ENCODE measurements at regions not wholly inside any gene's neighbourhood (a gene's known extent, or its start where the extent isn't known, plus 50 kb on each side); places are given as distances from the start of the nearest gene placed in this dataset.

DNA sequence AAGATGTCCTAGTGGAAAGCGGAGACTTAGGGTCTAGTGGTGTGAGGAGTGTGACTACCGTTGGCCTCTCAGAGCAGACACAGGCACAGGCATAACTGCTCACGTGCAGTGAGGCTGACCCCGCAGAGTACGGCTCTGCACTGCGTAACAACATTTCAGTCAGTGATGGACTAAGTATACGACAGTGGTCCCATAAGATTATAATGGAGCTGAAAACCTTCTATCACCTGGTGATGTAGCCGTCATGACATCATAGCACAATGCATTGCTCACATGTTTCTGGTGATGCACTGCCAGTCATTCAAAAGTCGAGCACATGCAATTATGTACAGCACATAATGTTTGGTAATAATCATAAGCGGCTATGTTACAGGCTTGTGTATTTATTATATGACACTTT, 179.6 kb downstream of the VAPA start:
- Histone ChIP-seq H3K9me3 (ENCODE audit: low read depth) (no peaks in the 10 kb centered on the region), H3K27me3 (no peaks in the 10 kb centered on the region), H3K4me3 (no peak overlapping the region), H3K27ac (no peak overlapping the region), H3K36me3 (no peaks in the 10 kb centered on the region), H3K4me1 (ENCODE audit: low read depth) (peaks cover 12% of the 10 kb centered on the region)
- DNase-seq (ENCODE audit: low read depth in 1 of 2, low spot score in 1 of 2), result no peak
- TF ChIP-seq CTCF (IDR thresholded peaks at IDR 0.05; ENCODE audit: low read depth, low read length), result no peak

GRCh38 chr18:10094154-10094553, 180.3 kb downstream of the VAPA start:
- Histone ChIP-seq H3K4me1 (ENCODE audit: low read depth) (peaks cover 12% of the 10 kb centered on the region), H3K27me3 (no peaks in the 10 kb centered on the region), H3K4me3 (no peak overlapping the region), H3K36me3 (no peaks in the 10 kb centered on the region), H3K27ac (no peak overlapping the region), H3K9me3 (ENCODE audit: low read depth) (no peaks in the 10 kb centered on the region)
- DNase-seq (ENCODE audit: low read depth in 1 of 2, low spot score in 1 of 2), result no peak
- TF ChIP-seq CTCF (IDR thresholded peaks at IDR 0.05; ENCODE audit: low read depth, low read length), result no peak

DNA sequence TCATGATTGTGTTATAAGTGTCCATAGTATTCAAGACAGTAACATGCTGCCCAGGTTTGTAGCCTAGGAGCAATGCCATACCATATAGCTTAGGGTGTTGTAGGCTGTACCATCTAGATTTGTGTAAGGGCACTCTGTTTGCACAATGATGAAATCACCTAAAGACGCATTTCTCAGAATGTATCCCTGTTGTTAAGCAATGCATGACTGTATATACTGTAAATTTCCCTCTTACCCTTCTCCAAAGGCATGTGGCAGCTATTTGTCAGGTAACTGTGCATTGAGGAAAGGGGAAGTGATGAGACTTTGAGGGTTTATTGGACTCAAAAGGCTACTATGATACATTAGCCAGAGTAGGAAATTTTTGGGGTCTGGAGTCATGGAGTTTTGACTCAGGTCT, 180.8 kb downstream of the VAPA start:
- no peak for TF ChIP-seq CTCF (IDR thresholded peaks at IDR 0.05; ENCODE audit: low read depth, low read length)
- no peak for DNase-seq (ENCODE audit: low read depth in 1 of 2, low spot score in 1 of 2)
- no peak overlapping the region for H3K4me3 ChIP-seq
- H3K27me3 ChIP-seq, result no peaks in the 10 kb centered on the region
- H3K27ac ChIP-seq, result no peak overlapping the region
- no peaks in the 10 kb centered on the region for H3K36me3 ChIP-seq
- H3K4me1 ChIP-seq (ENCODE audit: low read depth), result peaks cover 9% of the 10 kb centered on the region
- no peaks in the 10 kb centered on the region for H3K9me3 ChIP-seq (ENCODE audit: low read depth)

- Histone ChIP-seq H3K9me3 (ENCODE audit: low read depth) (no peaks in the 10 kb centered on the region), H3K27me3 (no peaks in the 10 kb centered on the region), H3K4me3 (no peak overlapping the region), H3K4me1 (ENCODE audit: low read depth) (peaks cover 2% of the 10 kb centered on the region), H3K36me3 (no peaks in the 10 kb centered on the region), H3K27ac (no peak overlapping the region)
- no peak for TF ChIP-seq CTCF (IDR thresholded peaks at IDR 0.05; ENCODE audit: low read depth, low read length)
- no peak for DNase-seq (ENCODE audit: low read depth in 1 of 2, low spot score in 1 of 2)
These were observed 181.5 kb downstream of the VAPA start for GRCh38 chr18:10095356-10095755.

- Histone ChIP-seq H3K36me3 (no peaks in the 10 kb centered on the region), H3K27me3 (peaks cover 6% of the 10 kb centered on the region), H3K4me1 (ENCODE audit: low read depth) (no peaks in the 10 kb centered on the region), H3K9me3 (ENCODE audit: low read depth) (no peaks in the 10 kb centered on the region), H3K4me3 (no peak overlapping the region), H3K27ac (no peak overlapping the region)
- DNase-seq (ENCODE audit: low read depth in 1 of 2, low spot score in 1 of 2), result no peak
- no peak for TF ChIP-seq CTCF (IDR thresholded peaks at IDR 0.05; ENCODE audit: low read depth, low read length)
These were observed 185.8 kb downstream of the VAPA start for GRCh38 chr18:10099539-10100140.

- H3K4me1 ChIP-seq (ENCODE audit: low read depth), result no peaks in the 10 kb centered on the region
- no peak for TF ChIP-seq CTCF (IDR thresholded peaks at IDR 0.05; ENCODE audit: low read depth, low read length)
- no peaks in the 10 kb centered on the region for H3K36me3 ChIP-seq
- peaks cover 6% of the 10 kb centered on the region for H3K27me3 ChIP-seq
- no peak overlapping the region for H3K4me3 ChIP-seq
- H3K27ac ChIP-seq, result no peak overlapping the region
- no peak for DNase-seq (ENCODE audit: low read depth in 1 of 2, low spot score in 1 of 2)
- H3K9me3 ChIP-seq (ENCODE audit: low read depth), result no peaks in the 10 kb centered on the region
These were observed 186.4 kb downstream of the VAPA start for GRCh38 chr18:10100196-10100595.

Measured in cardiac muscle cell (in vitro differentiated cells and primary cell).